ENCODE measurements at regions not wholly inside any gene's neighbourhood (a gene's known extent, or its start where the extent isn't known, plus 50 kb on each side); places are given as distances from the start of the nearest gene placed in this dataset.
"Not testable (repeated sequence)": the region's sequence is repeated elsewhere in the genome, so short reads cannot be mapped to it uniquely, and the experiment has no call there.

DNA sequence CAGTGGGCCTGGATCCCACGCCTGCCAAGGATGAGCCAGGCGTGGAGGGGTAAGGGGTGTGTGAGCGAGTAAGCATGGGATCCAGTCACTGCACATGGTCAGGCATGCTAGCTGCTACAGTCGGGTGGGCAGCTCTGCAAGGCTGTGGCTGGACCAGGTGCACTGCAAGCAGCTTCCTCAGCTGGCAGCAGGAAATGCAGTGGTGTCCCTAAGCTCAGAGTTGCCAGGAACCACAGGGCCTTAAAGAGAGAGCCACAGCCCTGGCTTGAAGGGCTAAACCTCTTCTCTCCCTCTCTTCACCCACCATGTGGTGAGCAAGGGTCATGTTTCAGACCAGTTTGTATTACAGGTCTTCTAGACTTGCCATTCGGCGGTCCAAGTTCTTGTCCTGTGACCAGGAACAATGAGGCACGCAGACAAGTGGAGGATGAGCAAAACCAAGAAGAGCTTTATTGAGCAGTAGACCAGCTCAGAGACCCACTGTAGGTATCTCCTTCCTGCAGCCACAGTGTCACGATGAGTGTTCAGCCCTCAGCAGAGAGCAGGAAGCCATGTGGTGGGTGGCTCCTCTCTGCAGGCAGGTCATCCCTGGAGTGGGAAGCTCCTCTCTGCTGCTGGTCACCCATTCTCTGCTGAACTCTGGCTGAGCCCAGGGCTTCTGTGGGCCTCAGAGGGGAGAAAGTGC lies 511.9 kb downstream of the PYDC2 start:
- no peaks in the 10 kb centered on the region for H3K4me1 ChIP-seq (ENCODE audit: insufficient read depth, low read length)
- H3K27me3 ChIP-seq (ENCODE audit: insufficient read depth, low read length) = no peaks in the 10 kb centered on the region
- H3K9me3 ChIP-seq (ENCODE audit: low read depth, low read length) = no peaks in the 10 kb centered on the region
- H3K4me3 ChIP-seq (ENCODE audit: low read length) = no peak overlapping the region

DNA sequence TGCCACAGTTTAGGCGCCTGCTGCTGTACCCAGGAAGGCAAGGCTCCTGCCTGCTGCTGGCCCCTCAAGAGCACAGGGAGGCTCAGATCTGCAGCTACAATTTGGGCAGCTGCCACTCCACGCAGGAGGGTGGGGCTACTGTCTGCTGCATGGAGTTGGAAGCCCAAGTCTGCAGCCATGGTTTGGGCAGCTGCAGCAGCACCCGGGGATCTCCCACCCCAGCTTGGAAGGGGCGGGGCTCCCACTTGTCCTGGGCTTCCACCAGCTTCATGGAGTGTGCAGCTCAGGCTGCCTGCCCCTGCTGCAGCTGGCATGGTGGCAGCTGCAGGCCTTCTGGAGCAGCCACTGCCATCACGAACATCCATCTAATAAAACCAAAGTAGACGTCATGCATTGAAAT lies 512.9 kb downstream of the PYDC2 start:
- H3K4me1 ChIP-seq (ENCODE audit: insufficient read depth, low read length) = no peaks in the 10 kb centered on the region

GRCh38 chr3:191975936-191976335 lies 515.0 kb downstream of the PYDC2 start:
- no peaks in the 10 kb centered on the region for H3K4me1 ChIP-seq (ENCODE audit: insufficient read depth, low read length)
- H3K4me3 ChIP-seq (ENCODE audit: low read length) = no peak overlapping the region
- no peaks in the 10 kb centered on the region for H3K9me3 ChIP-seq (ENCODE audit: low read depth, low read length)
- no peaks in the 10 kb centered on the region for H3K27me3 ChIP-seq (ENCODE audit: insufficient read depth, low read length)

More for the DNA sequence above, 512.9 kb downstream of the PYDC2 start:
- H3K27me3 ChIP-seq (ENCODE audit: insufficient read depth, low read length) = no peaks in the 10 kb centered on the region
- H3K4me3 ChIP-seq (ENCODE audit: low read length) = no peak overlapping the region
- no peaks in the 10 kb centered on the region for H3K9me3 ChIP-seq (ENCODE audit: low read depth, low read length)

- Histone ChIP-seq H3K27me3 (ENCODE audit: insufficient read depth, low read length) (no peaks in the 10 kb centered on the region), H3K4me1 (ENCODE audit: insufficient read depth, low read length) (no peaks in the 10 kb centered on the region), H3K4me3 (ENCODE audit: low read length) (no peak overlapping the region), H3K9me3 (ENCODE audit: low read depth, low read length) (no peaks in the 10 kb centered on the region)
These were observed 519.5 kb downstream of the PYDC2 start for GRCh38 chr3:191980443-191980842.

DNA sequence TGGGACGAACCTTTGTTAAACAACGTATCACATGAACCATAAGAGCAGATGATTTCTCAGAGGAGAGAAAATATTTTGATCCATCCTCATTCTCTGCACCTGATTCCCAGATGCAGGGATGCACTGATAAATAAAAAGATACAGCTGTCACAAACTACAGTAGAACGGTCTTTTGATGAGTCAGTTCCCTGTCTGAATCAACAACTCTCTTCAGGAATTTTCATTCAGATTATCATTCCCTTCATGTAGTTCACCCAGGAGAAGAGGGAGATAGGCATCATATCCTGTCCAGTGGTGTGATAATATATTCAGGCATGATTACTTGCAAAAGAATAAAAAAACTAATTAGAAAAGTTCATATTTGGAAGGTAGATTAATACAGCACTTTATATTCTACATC lies 521.5 kb downstream of the PYDC2 start:
- Histone ChIP-seq H3K27me3 (ENCODE audit: insufficient read depth, low read length) (no peaks in the 10 kb centered on the region), H3K4me1 (ENCODE audit: insufficient read depth, low read length) (no peaks in the 10 kb centered on the region), H3K9me3 (ENCODE audit: low read depth, low read length) (no peaks in the 10 kb centered on the region), H3K4me3 (ENCODE audit: low read length) (no peak overlapping the region)

DNA sequence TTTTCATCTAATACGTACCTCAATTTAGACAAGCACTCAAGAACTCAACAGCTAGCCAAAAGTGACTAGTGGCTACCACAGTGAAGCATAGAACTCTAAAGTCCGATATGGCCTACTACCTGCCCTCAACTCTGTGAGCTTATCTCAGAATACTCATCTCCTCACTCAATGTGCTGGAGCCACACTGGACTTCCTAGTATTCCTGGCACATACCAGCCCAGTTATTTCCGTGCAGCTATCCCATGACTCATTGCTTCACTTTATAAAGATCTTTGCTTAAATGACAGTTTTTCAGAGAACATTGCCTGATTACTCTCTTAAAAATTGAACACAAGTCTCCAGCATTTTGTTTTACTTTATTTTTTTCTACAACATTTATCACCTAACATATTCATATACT lies 524.7 kb downstream of the PYDC2 start:
- no peaks in the 10 kb centered on the region for H3K4me1 ChIP-seq (ENCODE audit: insufficient read depth, low read length)
- H3K27me3 ChIP-seq (ENCODE audit: insufficient read depth, low read length) = no peaks in the 10 kb centered on the region
- H3K9me3 ChIP-seq (ENCODE audit: low read depth, low read length) = no peaks in the 10 kb centered on the region

DNA sequence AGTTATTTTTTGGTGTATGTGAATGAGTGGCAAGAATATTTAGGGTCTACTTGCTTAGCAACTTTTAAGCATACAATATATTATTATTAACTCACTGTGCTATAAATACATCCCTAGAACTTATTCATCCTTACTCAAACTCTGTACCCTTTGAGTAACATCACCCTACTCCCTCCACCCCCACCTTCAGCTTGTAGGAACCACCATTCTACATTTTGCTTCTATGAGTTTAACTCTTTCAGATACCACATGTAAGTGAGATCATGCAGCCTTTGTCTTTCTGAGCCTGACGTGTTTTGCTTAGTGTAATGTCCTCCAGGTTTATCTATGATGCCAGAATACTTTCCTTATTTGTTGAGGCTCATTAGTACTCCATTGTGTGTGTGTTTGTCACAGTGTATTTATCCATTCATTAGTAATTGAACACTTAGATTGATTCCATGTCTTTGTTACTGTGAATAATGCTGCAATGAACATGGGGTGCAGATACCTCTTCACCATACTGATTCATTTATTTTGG lies 526.9 kb downstream of the PYDC2 start:
- Histone ChIP-seq H3K27me3 (ENCODE audit: insufficient read depth, low read length) (no peaks in the 10 kb centered on the region), H3K4me1 (ENCODE audit: insufficient read depth, low read length) (no peaks in the 10 kb centered on the region), H3K9me3 (ENCODE audit: low read depth, low read length) (no peaks in the 10 kb centered on the region), H3K4me3 (ENCODE audit: low read length) (no peak overlapping the region)

More for the DNA sequence above, 524.7 kb downstream of the PYDC2 start:
- H3K4me3 ChIP-seq (ENCODE audit: low read length) = no peak overlapping the region

- H3K27me3 ChIP-seq (ENCODE audit: insufficient read depth, low read length); H3K4me3 ChIP-seq (ENCODE audit: low read length); H3K9me3 ChIP-seq (ENCODE audit: low read depth, low read length); H3K4me1 ChIP-seq (ENCODE audit: insufficient read depth, low read length): not testable (repeated sequence)
These were observed 533.0 kb downstream of the PYDC2 start for GRCh38 chr3:191993952-191994351.

GRCh38 chr3:191997093-191997492 lies 536.1 kb downstream of the PYDC2 start:
- Histone ChIP-seq H3K4me1 (ENCODE audit: insufficient read depth, low read length) (no peaks in the 10 kb centered on the region), H3K27me3 (ENCODE audit: insufficient read depth, low read length) (no peaks in the 10 kb centered on the region), H3K9me3 (ENCODE audit: low read depth, low read length) (no peaks in the 10 kb centered on the region), H3K4me3 (ENCODE audit: low read length) (no peak overlapping the region)

DNA sequence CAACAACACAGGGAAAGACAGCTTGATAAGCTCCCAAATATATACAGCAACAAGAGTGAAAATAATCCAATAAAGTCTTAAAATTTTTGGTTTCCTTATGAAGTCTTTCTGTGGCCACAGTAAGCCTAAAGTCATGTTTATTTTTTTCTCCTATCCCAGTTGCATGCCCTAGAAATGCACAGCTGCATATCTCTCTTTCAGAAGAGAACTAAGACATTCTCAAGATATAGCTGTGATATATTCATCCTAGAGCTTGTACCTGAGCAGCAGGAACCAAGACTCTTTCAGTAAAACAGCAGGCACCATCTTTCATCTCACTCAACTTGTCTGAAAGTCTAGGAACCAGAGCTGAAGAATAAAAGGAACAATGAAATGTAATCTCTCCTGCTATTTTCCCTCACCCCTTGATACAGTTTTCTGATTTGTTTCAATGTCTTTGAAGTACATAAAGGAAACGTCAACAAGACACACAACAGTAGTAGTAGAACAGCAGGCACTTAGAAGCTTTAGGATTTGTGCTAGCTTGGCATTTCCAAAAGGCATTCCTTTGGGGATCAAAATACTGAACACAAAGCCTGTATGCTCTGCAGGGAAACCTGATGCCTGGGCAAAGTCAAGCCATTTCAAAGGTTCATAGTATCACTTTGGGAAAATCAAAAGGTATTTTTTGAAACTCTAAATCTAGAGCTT lies 536.8 kb downstream of the PYDC2 start:
- H3K27me3 ChIP-seq (ENCODE audit: insufficient read depth, low read length) = no peaks in the 10 kb centered on the region
- peaks cover 3% of the 10 kb centered on the region for H3K9me3 ChIP-seq (ENCODE audit: low read depth, low read length)
- H3K4me3 ChIP-seq (ENCODE audit: low read length) = peak overlapping the region; percentile 7
- no peaks in the 10 kb centered on the region for H3K4me1 ChIP-seq (ENCODE audit: insufficient read depth, low read length)

- no peaks in the 10 kb centered on the region for H3K27me3 ChIP-seq (ENCODE audit: insufficient read depth, low read length)
These were observed 540.3 kb downstream of the PYDC2 start for GRCh38 chr3:192001218-192001617.

GRCh38 chr3:192005989-192006388 lies 545.0 kb downstream of the PYDC2 start:
- no peak overlapping the region for H3K4me3 ChIP-seq (ENCODE audit: low read length)
- H3K9me3 ChIP-seq (ENCODE audit: low read depth, low read length) = peaks cover 4% of the 10 kb centered on the region
- no peaks in the 10 kb centered on the region for H3K27me3 ChIP-seq (ENCODE audit: insufficient read depth, low read length)
- no peaks in the 10 kb centered on the region for H3K4me1 ChIP-seq (ENCODE audit: insufficient read depth, low read length)

More at GRCh38 chr3:192001218-192001617, 540.3 kb downstream of the PYDC2 start:
- Histone ChIP-seq H3K4me1 (ENCODE audit: insufficient read depth, low read length) (no peaks in the 10 kb centered on the region), H3K4me3 (ENCODE audit: low read length) (no peak overlapping the region), H3K9me3 (ENCODE audit: low read depth, low read length) (peaks cover 4% of the 10 kb centered on the region)

DNA sequence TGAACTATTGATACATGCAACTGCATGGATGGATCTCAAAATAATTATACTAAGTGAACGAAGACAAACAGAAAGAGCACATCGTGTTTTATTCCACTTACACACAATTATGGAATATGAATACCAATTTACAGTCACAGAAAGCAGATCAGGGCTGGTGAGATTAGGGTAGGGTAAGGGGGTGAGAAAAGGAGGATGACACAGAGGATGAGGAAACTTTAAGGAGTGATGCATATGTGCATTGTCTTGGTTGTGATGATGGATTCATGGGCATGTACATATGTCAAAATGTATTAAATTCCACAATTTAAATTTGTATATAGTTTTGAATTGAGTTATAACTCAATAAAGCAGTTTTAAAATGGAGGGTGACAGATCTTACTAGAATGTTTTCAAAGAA lies 548.9 kb downstream of the PYDC2 start:
- Histone ChIP-seq H3K27me3 (ENCODE audit: insufficient read depth, low read length) (no peaks in the 10 kb centered on the region), H3K4me1 (ENCODE audit: insufficient read depth, low read length) (no peaks in the 10 kb centered on the region), H3K4me3 (ENCODE audit: low read length) (no peak overlapping the region), H3K9me3 (ENCODE audit: low read depth, low read length) (peaks cover 8% of the 10 kb centered on the region)

DNA sequence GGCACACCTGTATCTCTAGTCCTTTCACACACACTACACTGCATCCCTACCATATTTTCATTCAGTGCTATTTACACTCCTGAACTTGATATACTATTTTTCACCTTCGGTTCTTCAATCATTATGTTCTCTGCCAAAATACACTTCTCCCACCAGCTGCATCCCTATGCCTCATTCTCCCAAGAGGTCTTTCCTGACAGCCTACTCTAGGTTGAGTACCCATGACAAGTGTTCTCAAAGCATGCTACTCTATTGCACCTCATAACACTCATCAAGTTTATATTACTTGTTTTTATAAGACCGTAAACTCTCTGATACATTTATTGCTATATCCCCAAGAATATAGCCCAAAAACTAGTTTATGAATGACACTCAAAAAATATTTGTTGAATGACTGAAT lies 549.5 kb downstream of the PYDC2 start:
- peaks cover 8% of the 10 kb centered on the region for H3K9me3 ChIP-seq (ENCODE audit: low read depth, low read length)
- no peak overlapping the region for H3K4me3 ChIP-seq (ENCODE audit: low read length)
- H3K27me3 ChIP-seq (ENCODE audit: insufficient read depth, low read length) = no peaks in the 10 kb centered on the region
- H3K4me1 ChIP-seq (ENCODE audit: insufficient read depth, low read length) = no peaks in the 10 kb centered on the region

DNA sequence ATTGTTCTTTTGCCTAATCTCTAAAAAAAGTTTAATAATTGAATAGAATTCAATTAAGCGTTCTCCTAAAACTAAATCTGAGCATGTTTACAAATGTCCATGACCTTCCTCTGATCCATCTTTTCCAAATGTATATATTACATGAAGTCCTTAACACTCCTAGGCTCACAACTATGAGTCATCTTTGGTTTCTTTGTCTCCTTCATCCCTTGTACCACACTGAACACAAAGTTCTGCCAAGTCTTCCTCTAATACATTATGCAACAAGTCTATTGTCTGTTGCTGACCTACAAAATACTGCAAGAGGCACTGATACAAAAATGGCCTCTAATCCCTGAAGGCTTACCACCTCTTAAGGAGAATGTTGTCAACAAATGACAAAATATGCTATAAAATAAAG lies 550.2 kb downstream of the PYDC2 start:
- Histone ChIP-seq H3K4me1 (ENCODE audit: insufficient read depth, low read length) (no peaks in the 10 kb centered on the region), H3K9me3 (ENCODE audit: low read depth, low read length) (peaks cover 8% of the 10 kb centered on the region), H3K27me3 (ENCODE audit: insufficient read depth, low read length) (no peaks in the 10 kb centered on the region), H3K4me3 (ENCODE audit: low read length) (no peak overlapping the region)

DNA sequence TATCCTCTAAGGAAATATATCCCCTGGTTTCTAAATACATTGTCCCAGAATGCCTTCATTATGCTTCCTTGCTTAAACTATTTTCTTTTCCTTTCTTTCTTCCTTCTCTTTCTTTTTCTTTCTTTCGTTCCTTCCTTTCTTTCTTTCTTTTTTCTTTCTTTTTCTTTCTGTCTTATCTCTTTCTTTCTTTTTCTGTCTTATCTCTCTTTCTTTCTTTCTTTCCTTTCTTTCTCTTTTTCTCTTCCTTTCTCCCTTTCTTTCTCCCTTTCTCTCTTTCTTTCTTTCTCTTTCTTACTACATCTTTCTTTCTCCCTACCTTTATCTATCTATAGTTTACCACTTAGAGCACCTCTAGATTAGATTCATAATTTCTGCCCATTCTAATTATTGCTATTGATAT lies 552.1 kb downstream of the PYDC2 start:
- no peaks in the 10 kb centered on the region for H3K27me3 ChIP-seq (ENCODE audit: insufficient read depth, low read length)
- H3K9me3 ChIP-seq (ENCODE audit: low read depth, low read length) = peaks cover 8% of the 10 kb centered on the region
- H3K4me1 ChIP-seq (ENCODE audit: insufficient read depth, low read length) = no peaks in the 10 kb centered on the region
- H3K4me3 ChIP-seq (ENCODE audit: low read length) = no peak overlapping the region
